Thyroid gland (tissue), 4 donors: ENCODE measurements at regions not wholly inside any gene's neighbourhood (a gene's known extent, or its start where the extent isn't known, plus 50 kb on each side); places are given as distances from the start of the nearest gene placed in this dataset.

Source experiments
- POLR2A ChIP-seq, 2 donors: fragments of 450-650 bp; IDR thresholded peaks; one replicate each; pipeline ENCODE4 v1.6.1; 2017; ENCODE audit warnings: antibody characterized with exemption in 2 of 2, mild to moderate bottlenecking in 2 of 2, moderate library complexity in 1 of 2
- TF ChIP-seq, protein P1 (sequence below), 6 experiments: fragments of 200-600 bp in 3 of 6; fragments of 450-650 bp in 3 of 6; sonication (generic) in 3 of 6; IDR thresholded peaks; one replicate each; pipeline ENCODE4 v1.5.1; 2016 to 2019; ENCODE audit warnings: antibody characterized with exemption in 6 of 6, mild to moderate bottlenecking in 2 of 6, inconsistent platforms in 1 of 6, moderate library complexity in 1 of 6

DNA sequence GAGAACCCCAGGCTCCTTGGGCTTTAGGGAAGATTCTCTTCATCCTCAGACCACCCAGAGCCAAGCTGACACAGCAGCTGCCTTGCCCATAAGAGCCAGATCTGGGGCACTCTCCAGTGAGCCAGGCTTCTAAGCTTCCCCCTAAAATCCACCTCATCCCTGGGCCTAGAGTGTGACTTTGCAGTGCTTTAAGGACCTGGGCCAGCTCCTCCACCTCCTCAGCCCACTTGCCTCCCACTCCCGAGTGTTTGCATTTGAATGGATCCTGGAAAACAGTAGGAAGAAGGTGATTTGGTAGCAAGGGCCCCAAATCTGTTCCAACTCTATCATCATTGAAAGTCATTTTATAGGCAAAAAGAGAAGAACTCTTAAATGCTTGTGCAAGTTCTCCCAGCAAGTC, 108.7 kb upstream of the UBL3 start:
- TF ChIP-seq, protein P1, sequence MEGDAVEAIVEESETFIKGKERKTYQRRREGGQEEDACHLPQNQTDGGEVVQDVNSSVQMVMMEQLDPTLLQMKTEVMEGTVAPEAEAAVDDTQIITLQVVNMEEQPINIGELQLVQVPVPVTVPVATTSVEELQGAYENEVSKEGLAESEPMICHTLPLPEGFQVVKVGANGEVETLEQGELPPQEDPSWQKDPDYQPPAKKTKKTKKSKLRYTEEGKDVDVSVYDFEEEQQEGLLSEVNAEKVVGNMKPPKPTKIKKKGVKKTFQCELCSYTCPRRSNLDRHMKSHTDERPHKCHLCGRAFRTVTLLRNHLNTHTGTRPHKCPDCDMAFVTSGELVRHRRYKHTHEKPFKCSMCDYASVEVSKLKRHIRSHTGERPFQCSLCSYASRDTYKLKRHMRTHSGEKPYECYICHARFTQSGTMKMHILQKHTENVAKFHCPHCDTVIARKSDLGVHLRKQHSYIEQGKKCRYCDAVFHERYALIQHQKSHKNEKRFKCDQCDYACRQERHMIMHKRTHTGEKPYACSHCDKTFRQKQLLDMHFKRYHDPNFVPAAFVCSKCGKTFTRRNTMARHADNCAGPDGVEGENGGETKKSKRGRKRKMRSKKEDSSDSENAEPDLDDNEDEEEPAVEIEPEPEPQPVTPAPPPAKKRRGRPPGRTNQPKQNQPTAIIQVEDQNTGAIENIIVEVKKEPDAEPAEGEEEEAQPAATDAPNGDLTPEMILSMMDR (IDR thresholded peaks at IDR 0.05), result no peak
- TF ChIP-seq POLR2A (IDR thresholded peaks at IDR 0.05), result no peak
